GM19455 (cell line): ENCODE measurements at regions not wholly inside any gene's neighbourhood (a gene's known extent, or its start where the extent isn't known, plus 50 kb on each side); places are given as distances from the start of the nearest gene placed in this dataset.

ENCODE experiments used
- ATAC-seq: cut with Tn5 transposase; IDR thresholded peaks from one replicate; pipeline ENCODE4 v1.9.1; 2021; ENCODE audit not compliant: unreplicated experiment

- ATAC-seq: no peak
Measured at GRCh38 chr4:19803406-19803805, 448.3 kb upstream of the SLIT2 start.

DNA sequence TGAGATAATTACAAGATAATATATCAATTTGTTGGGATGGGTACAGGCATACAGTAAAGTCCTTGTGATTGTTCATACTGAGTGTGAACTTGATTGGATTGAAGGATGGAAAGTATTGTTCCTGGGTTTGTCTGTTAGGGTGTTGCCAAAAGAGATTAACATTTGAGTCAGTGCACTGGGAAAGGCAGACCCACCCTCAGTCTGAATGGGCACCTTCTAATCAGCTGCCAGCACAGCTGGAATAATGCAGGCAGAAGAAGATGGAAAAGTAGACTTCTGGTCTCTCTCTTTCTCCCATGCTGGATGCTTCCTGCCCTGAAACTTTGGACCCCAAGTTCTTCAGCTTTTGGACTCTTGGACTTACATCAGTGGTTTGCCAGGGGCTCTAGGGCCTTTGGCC lies 457.9 kb upstream of the SLIT2 start:
- ATAC-seq: no peak

GRCh38 chr4:19791422-19792123 lies 460.1 kb upstream of the SLIT2 start:
- no peak for ATAC-seq

DNA sequence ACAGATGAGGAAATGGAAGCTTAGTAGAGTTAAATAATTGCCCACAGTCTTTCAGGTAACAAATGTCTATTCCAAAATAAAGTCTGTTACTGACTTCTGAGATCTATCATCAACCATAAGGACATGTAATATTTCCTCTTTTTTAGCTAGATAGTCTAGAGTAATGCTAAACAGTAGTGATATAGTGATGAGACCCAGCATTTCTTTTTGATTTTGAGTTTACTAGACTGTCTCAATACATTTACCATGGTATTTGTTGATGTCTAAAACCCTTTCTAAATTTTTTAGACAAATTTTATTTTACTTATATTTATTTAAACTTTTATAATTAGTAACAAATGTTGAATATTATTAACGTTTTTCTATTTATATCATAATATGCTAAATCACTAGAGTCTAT lies 465.1 kb upstream of the SLIT2 start:
- ATAC-seq: no peak

DNA sequence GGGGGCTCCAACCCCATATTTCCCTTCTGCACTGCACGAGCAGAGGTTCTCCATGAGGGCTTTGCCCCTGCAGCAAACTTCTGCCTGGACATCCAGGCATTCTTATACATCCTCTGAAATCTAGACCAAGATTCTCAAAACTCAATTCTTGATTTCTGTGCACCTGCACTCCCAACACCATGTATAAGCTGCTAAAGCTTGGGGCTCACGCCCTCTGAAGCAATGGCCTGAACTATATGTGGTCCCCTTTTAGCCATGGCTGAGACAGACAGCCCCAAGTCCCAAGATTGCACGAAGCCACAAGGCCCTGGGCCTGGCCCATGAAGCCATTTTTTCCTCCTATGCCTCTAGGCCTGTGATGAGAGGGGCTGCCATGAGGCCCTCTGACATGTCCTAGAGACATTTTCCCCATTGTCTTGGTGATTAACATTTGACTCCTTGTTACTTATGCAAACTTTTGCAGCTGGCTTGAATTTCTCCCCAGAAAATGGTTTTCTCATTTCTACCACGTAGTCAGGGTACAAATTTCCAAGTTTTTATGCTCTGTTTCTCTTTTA lies 468.0 kb upstream of the SLIT2 start:
- no peak for ATAC-seq

DNA sequence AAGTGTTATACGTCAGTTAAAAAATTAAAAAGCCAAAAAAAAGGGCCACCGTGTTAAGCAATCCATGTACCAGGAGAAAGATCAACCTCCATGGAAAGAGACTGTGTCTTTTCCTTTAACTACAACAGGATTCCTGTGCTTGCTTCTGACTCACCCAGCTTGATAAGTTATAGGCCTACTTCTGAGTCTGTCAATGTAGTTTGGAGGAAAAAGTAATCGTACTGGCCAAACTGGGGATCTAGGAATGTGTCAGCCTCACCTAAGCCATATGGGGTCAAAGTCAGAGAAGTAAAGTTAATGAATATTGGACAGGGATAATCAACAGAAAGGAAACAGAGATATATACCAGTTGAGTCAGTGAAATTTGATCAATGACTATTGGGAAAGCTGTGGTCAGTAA lies 470.8 kb upstream of the SLIT2 start:
- ATAC-seq: no peak

GRCh38 chr4:19776929-19777328 lies 474.8 kb upstream of the SLIT2 start:
- ATAC-seq: no peak

DNA sequence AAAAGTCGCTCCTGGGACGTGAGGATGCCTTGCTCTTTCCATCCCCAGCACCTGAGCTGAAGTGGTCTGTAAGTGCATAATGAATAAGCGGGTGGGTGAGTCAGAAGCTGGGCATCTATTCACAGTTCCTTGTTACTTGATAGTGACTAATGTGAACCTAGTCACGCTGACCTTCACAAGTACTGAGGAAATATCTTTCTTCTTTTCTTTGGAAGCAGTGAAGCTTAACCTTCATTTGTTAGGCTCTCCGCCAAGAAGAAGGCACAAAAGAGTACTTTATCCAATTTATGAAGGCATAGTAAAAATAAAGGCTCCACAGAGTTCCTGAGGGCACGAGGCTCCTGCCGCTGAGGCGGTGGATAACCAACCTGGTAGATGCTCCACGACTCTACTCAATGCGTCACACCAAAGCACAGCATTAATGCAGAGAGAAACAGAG lies 475.7 kb upstream of the SLIT2 start:
- ATAC-seq: no peak

GRCh38 chr4:19774690-19775256 lies 476.9 kb upstream of the SLIT2 start:
- ATAC-seq: no peak

DNA sequence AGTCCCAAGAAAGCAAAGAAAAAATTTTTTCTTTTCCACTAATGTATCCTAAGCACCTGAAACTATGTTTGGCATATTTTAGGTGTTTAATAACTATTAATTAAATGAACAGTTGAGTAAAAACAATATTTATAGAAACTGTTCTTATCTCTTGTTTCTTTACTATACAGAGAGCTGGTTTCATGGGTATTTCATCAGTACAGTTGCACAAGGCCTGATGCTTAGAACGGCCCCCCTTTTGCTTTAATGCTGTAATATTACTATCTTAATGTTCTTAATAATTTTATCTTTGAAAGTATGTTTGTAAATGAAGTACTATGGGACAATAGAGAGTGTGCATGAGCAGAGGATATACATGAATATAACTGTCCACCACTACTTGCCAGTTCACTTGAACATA lies 479.1 kb upstream of the SLIT2 start:
- ATAC-seq: no peak

GRCh38 chr4:19756661-19757060 lies 495.0 kb upstream of the SLIT2 start:
- no peak for ATAC-seq

DNA sequence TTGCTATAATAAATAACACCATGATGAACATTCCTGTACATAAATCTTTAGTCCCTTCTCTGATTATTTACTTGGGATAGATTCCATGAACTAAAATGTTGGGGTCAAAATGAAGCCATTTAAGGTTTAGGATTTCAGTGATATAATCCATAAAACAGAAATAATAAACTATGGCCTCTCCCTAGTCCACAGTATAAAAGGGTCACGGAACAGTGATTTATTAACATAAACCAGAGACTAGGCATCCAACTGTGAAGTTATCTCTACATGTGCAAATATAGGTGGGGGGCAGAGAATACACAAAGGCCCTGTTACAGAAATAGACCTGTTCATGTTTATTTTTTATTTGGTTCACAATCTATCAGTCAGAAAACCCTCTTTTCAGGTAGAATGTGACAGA lies 499.1 kb upstream of the SLIT2 start:
- ATAC-seq: no peak

GRCh38 chr4:19748519-19749479 lies 502.9 kb upstream of the SLIT2 start:
- ATAC-seq: no peak

GRCh38 chr4:19746377-19746776 lies 505.3 kb upstream of the SLIT2 start:
- no peak for ATAC-seq

- ATAC-seq: no peak
Measured at GRCh38 chr4:19743115-19743638, 508.5 kb upstream of the SLIT2 start.

DNA sequence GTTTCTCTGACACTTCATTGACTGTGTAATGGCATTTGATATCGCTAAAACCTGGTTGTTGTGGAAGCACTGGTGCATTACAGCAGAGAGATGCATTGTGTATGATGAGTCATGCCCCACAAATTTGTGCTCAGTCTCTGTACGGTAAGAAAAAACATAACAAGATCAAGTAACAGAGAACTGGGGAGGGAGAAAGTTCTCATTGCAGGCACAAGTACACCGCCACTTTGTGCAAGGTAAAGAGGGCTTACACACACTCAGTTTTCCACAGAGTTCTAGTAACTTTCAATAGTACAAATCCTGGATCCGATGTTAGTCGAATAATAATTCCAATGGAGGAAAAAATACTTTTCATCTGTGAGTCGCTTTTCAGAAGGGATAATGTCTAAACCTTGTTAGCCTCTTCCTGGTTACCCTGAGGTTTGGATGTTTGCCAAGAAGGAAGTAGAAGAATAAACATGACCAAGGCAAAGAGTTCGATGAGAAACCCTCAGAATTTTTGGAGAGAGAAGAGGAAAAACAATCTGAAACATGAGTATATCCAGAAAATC lies 512.5 kb upstream of the SLIT2 start:
- ATAC-seq: no peak

GRCh38 chr4:19736968-19737756 lies 514.5 kb upstream of the SLIT2 start:
- ATAC-seq: no peak

DNA sequence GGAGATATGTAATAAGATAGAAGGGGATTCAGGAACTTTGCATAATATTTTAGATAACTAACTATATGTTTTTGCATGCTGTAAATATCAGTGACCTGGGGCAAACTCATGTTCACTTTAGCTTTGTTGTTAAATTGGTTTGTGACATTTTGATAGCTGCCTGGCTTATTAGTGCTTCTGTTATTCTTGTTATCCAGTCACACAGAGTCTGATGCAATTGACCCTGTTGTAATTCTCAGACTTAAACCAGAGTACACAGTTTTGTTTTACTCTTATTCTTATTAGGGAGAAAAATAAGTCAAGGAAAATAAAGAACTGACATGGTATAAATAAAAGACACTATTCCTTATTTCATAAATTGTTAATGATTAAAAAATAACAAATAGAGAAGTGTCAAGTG lies 516.7 kb upstream of the SLIT2 start:
- no peak for ATAC-seq

- no peak for ATAC-seq
Measured at GRCh38 chr4:19729886-19730651, 521.6 kb upstream of the SLIT2 start.
